H1 (cell line): ENCODE measurements at regions not wholly inside any gene's neighbourhood (a gene's known extent, or its start where the extent isn't known, plus 50 kb on each side); places are given as distances from the start of the nearest gene placed in this dataset.

Source experiments
- CTCF ChIA-PET: fragments of 300-600 bp; sonication (Branson Sonifier 250); formaldehyde crosslinking; loops from one replicate; lab custom pipeline; 2021; ENCODE audit not compliant: partially characterized antibody; lab: Charles Lee
- POLR2A ChIA-PET: fragments of 300-600 bp; sonication (Branson Sonifier 250); formaldehyde crosslinking; loops from one replicate; lab custom pipeline; 2021; ENCODE audit warnings: inconsistent platforms; ENCODE audit not compliant: partially characterized antibody; lab: Charles Lee
- DNase-seq, 2 experiments: peaks; one replicate each; pipeline versions ENCODE4 v3.0.0 to v3.0.0-alpha.2; 2010 to 2022; ENCODE audit warnings: low spot score in 2 of 2, low read depth in 1 of 2, mixed read lengths in 1 of 2
- FAIRE-seq: peaks from 2 replicates; lab custom pipeline; 2011; peaks lifted over from hg19 to GRCh38; lab: Jason Lieb, UNC
- H2AFZ ChIP-seq: 2 replicates; pipeline ENCODE4 v1.8.1; 2012; ENCODE audit warnings: low read length, inconsistent platforms
- H2AK5ac ChIP-seq: 2 replicates; pipeline ENCODE4 v1.6.1; 2013; ENCODE audit warnings: low read depth, low read length
- H2BK120ac ChIP-seq: replicated peaks from 2 replicates; pipeline ENCODE3; 2013; ENCODE audit warnings: low read depth, low read length, inconsistent platforms
- H2BK12ac ChIP-seq: 2 replicates; pipeline ENCODE4 v1.6.1; 2013; ENCODE audit warnings: low read depth, low read length
- H2BK15ac ChIP-seq: 2 replicates; pipeline ENCODE4 v1.6.1; 2013; ENCODE audit warnings: low read length
- H2BK20ac ChIP-seq: 2 replicates; pipeline ENCODE4 v1.6.1; 2013; ENCODE audit warnings: low read length
- H2BK5ac ChIP-seq: 2 replicates; pipeline ENCODE4 v1.6.1; 2013; ENCODE audit warnings: low read depth, low read length
- H3K14ac ChIP-seq: 2 replicates; pipeline ENCODE4 v1.6.1; 2013; ENCODE audit warnings: inconsistent platforms; ENCODE audit not compliant: insufficient read length
- H3K18ac ChIP-seq: 2 replicates; pipeline ENCODE4 v1.6.1; 2013; ENCODE audit warnings: low read length; ENCODE audit errors: extremely low read depth
- H3K23ac ChIP-seq: 2 replicates; pipeline ENCODE4 v1.6.1; 2013; ENCODE audit warnings: inconsistent platforms; ENCODE audit not compliant: insufficient read length
- H3K23me2 ChIP-seq: 2 replicates; pipeline ENCODE4 v1.6.1; 2013; ENCODE audit warnings: low read depth, low read length
- H3K27ac ChIP-seq: 2 replicates; pipeline ENCODE4 v1.6.1; 2011; ENCODE audit warnings: low read depth, low read length, inconsistent platforms
- H3K27me3 ChIP-seq, 4 experiments: replicated peaks in 1 of 4; 1 replicate in 1 of 4; 2 replicates in 3 of 4; pipeline versions ENCODE4 v1.6.1 to v1.8.1; 2011 to 2013; ENCODE audit warnings: low read length in 3 of 4, mild to moderate bottlenecking in 3 of 4, inconsistent platforms in 2 of 4, mixed read lengths in 2 of 4, moderate library complexity in 1 of 4; ENCODE audit not compliant: control insufficient read depth in 3 of 4, insufficient read depth in 3 of 4; ENCODE audit errors: extremely low read depth in 1 of 4
- H3K36me3 ChIP-seq, 4 experiments: 2 replicates each; pipeline versions ENCODE4 v1.6.1 to v1.8.1; 2011 to 2013; ENCODE audit warnings: mild to moderate bottlenecking in 4 of 4, low read length in 3 of 4, moderate library complexity in 2 of 4, control low read depth in 1 of 4, inconsistent platforms in 1 of 4; ENCODE audit not compliant: insufficient read depth in 4 of 4, control insufficient read depth in 2 of 4
- H3K4ac ChIP-seq: replicated peaks from 2 replicates; pipeline ENCODE3; 2013; ENCODE audit warnings: low read length, low read depth, mixed read lengths, inconsistent platforms; ENCODE audit not compliant: insufficient read length
- H3K4me1 ChIP-seq, 4 experiments: replicated peaks in 1 of 4; 1 replicate in 1 of 4; 2 replicates in 3 of 4; pipeline versions ENCODE4 v1.6.1 to v1.8.1; 2011 to 2013; ENCODE audit warnings: low read length in 3 of 4, inconsistent platforms in 2 of 4, mixed read lengths in 1 of 4; ENCODE audit not compliant: insufficient read depth in 4 of 4, control insufficient read depth in 3 of 4
- H3K4me2 ChIP-seq, 2 experiments: 2 replicates each; pipeline versions ENCODE4 v1.6.1 to v1.8.1; 2011 to 2013; ENCODE audit warnings: low read depth in 2 of 2, low read length in 2 of 2, control low read depth in 1 of 2, inconsistent platforms in 1 of 2, mild to moderate bottlenecking in 1 of 2; ENCODE audit not compliant: insufficient read depth in 1 of 2
- H3K4me3 ChIP-seq, 4 experiments: fragments of 200-600, 300-600 bp in 1 of 4; sonication (generic), shearing (Covaris generic), sonication (Bioruptor Twin) in 1 of 4; 2 replicates each; pipeline versions ENCODE4 v1.5.1 to v1.8.1; 2011 to 2016; ENCODE audit warnings: low read length in 4 of 4, low read depth in 3 of 4, control low read depth in 2 of 4, inconsistent platforms in 2 of 4, mild to moderate bottlenecking in 2 of 4, mixed read lengths in 1 of 4, moderate library complexity in 1 of 4; ENCODE audit not compliant: insufficient read depth in 2 of 4; ENCODE audit errors: extremely low read depth in 1 of 4
- H3K56ac ChIP-seq: replicated peaks from 2 replicates; pipeline ENCODE3; 2013; ENCODE audit warnings: low read depth, mild to moderate bottlenecking, mixed read lengths, low read length, inconsistent platforms; ENCODE audit not compliant: insufficient read length
- H3K79me1 ChIP-seq: 2 replicates; pipeline ENCODE4 v1.6.1; 2013; ENCODE audit warnings: low read depth, low read length, control low read depth
- H3K79me2 ChIP-seq, 2 experiments: 2 replicates each; pipeline versions ENCODE4 v1.6.1 to v1.8.1; 2012 to 2013; ENCODE audit warnings: low read length in 2 of 2, mild to moderate bottlenecking in 2 of 2, inconsistent platforms in 1 of 2; ENCODE audit not compliant: insufficient read depth in 2 of 2, control insufficient read depth in 1 of 2
- H3K9ac ChIP-seq, 4 experiments: replicated peaks in 1 of 4; 1 replicate in 1 of 4; 2 replicates in 3 of 4; pipeline versions ENCODE4 v1.6.1 to v1.8.1; 2011 to 2013; ENCODE audit warnings: low read depth in 3 of 4, low read length in 3 of 4, control low read depth in 2 of 4, mild to moderate bottlenecking in 2 of 4, moderate library complexity in 2 of 4, inconsistent platforms in 1 of 4; ENCODE audit errors: extremely low read depth in 1 of 4
- H3K9me3 ChIP-seq, 2 experiments: 2 replicates each; pipeline versions ENCODE4 v1.6.1 to v1.8.1; 2012 to 2013; ENCODE audit warnings: mild to moderate bottlenecking in 2 of 2, moderate library complexity in 2 of 2, control low read depth in 1 of 2, inconsistent platforms in 1 of 2, low read depth in 1 of 2, low read length in 1 of 2, mixed read lengths in 1 of 2; ENCODE audit not compliant: insufficient read depth in 2 of 2
- H4K20me1 ChIP-seq, 2 experiments: replicated peaks in 1 of 2; 2 replicates each; pipeline versions ENCODE3 to v1.8.1; 2011 to 2013; ENCODE audit warnings: inconsistent platforms in 2 of 2, low read length in 2 of 2, mild to moderate bottlenecking in 1 of 2; ENCODE audit not compliant: insufficient read depth in 2 of 2, control insufficient read depth in 1 of 2
- H4K5ac ChIP-seq: 2 replicates; pipeline ENCODE4 v1.6.1; 2013; ENCODE audit warnings: low read length, low read depth, mixed read lengths, inconsistent platforms; ENCODE audit not compliant: insufficient read length
- H4K8ac ChIP-seq: 2 replicates; pipeline ENCODE4 v1.8.0; 2013; ENCODE audit warnings: mild to moderate bottlenecking, moderate library complexity, low read length, inconsistent platforms; ENCODE audit not compliant: insufficient read depth; ENCODE audit errors: extremely low read depth
- H4K91ac ChIP-seq: replicated peaks from 2 replicates; pipeline ENCODE3; 2013; ENCODE audit warnings: low read length, mixed read lengths, inconsistent platforms; ENCODE audit not compliant: insufficient read length
- BCL11A ChIP-seq, 2 experiments: IDR thresholded peaks; one replicate each; pipeline ENCODE4 v1.6.1; 2011; ENCODE audit warnings: low read depth in 2 of 2, low read length in 2 of 2, mild to moderate bottlenecking in 2 of 2
- CHD1 ChIP-seq: IDR thresholded peaks from 2 replicates; pipeline ENCODE4 v1.6.1; 2012; ENCODE audit warnings: low read depth, low read length, improper control_type of control experiment
- CREB1 ChIP-seq: IDR thresholded peaks from 2 replicates; pipeline ENCODE4 v1.6.1; 2012; ENCODE audit warnings: inconsistent platforms
- KDM5A ChIP-seq: fragments of 200-600 bp; IDR thresholded peaks from 2 replicates; pipeline ENCODE4 v1.7.1; 2012; ENCODE audit warnings: mild to moderate bottlenecking, low read length, inconsistent platforms, mixed read lengths
- POLR2A ChIP-seq, 2 experiments: IDR thresholded peaks; 1 replicate in 1 of 2; 2 replicates in 1 of 2; pipeline ENCODE4 v1.6.1; 2011; ENCODE audit warnings: low read depth in 2 of 2, low read length in 2 of 2, mild to moderate bottlenecking in 2 of 2; ENCODE audit errors: control extremely low read depth in 1 of 2
- RBBP5 ChIP-seq: IDR thresholded peaks from 2 replicates; pipeline ENCODE4 v1.7.1; 2012; ENCODE audit warnings: low read depth, mild to moderate bottlenecking, inconsistent platforms, low read length, moderate library complexity, borderline replicate concordance
- RFX5 ChIP-seq: IDR thresholded peaks from 2 replicates; pipeline ENCODE4 v1.6.1; 2011; ENCODE audit warnings: low read depth, low read length, improper control_type of control experiment, borderline replicate concordance
- TBP ChIP-seq: IDR thresholded peaks from 2 replicates; pipeline ENCODE4 v1.6.1; 2011; ENCODE audit warnings: low read depth, low read length, improper control_type of control experiment
- TEAD4 ChIP-seq: IDR thresholded peaks from 2 replicates; pipeline ENCODE4 v1.6.1; 2012; ENCODE audit warnings: low read depth, low read length, inconsistent platforms, mixed read lengths
- WGBS, 2 experiments: shearing (Covaris generic) in 1 of 2; methylation state at CpG; one replicate each; pipeline versions ENCODE4 v1.1.6 to v1.1.7; 2013 to 2015; ENCODE audit warnings: low lambda C conversion rate in 2 of 2, mixed read lengths in 2 of 2, inconsistent platforms in 1 of 2, low coverage in 1 of 2, missing lambda C conversion rate in 1 of 2; ENCODE audit not compliant: insufficient replicate concordance in 2 of 2, insufficient coverage in 1 of 2, insufficient read length in 1 of 2; ENCODE audit errors: extremely low coverage in 1 of 2, missing lambda C conversion rate in 1 of 2; 5-methylcytosine and 5-hydroxymethylcytosine counted together

DNA sequence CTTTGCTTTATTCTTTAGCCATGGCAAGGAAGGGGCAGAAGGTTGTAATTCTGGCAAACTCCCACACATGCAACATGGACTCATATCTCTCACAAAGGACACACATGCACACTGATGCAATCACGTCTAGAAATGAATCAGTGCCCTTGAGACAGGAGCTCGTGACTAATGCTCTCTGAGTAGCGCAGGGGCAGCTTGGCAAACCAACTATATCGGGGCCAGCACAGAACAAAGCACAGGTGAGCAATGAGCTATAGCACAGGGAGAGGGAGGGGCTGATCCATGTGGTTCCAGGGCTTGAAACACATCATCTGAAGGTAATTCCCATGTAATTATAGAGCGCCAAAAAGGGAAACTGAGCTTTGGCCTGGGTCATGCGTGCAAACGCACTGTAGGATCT is 165.2 kb upstream of the KLF7 start:
- no peak overlapping the region for H3K4me2 ChIP-seq
- H2BK120ac ChIP-seq, result no peak overlapping the region
- 90% methylated on average over 7 of the region's 7 CpGs; no CpG with 5 or more reads in 1 of the 2 experiments for WGBS, 2 experiments

More for the DNA sequence above, 165.2 kb upstream of the KLF7 start:
- FAIRE-seq, result no peak
- Histone ChIP-seq H3K79me1 (no peaks in the 10 kb centered on the region), H4K20me1 (no peaks in the 10 kb centered on the region), H3K4me3 (no peak overlapping the region), H3K23ac (no peak overlapping the region), H4K5ac (no peak overlapping the region), H2AK5ac (no peak overlapping the region), H4K91ac (no peak overlapping the region), H3K27ac (no peak overlapping the region), H2BK12ac (no peak overlapping the region; the same call in 1 of the 2 replicates), H2BK15ac (no peak overlapping the region), H3K18ac (no peak overlapping the region), H3K9me3 (no peaks in the 10 kb centered on the region), H3K79me2 (no peaks in the 10 kb centered on the region), H3K14ac (no peak overlapping the region), H3K36me3 (no peaks in the 10 kb centered on the region), H4K8ac (no peak overlapping the region), H3K27me3 (no peaks in the 10 kb centered on the region), H3K4ac (no peak overlapping the region), H2AFZ (no peak overlapping the region), H2BK5ac (no peak overlapping the region), H3K9ac (no peak overlapping the region), H2BK20ac (no peak overlapping the region), H3K4me1 (peaks cover 4 to 18% (median 14%) of the 10 kb centered on the region in 4 experiments; a peak in 6 of 7 replicates), H3K23me2 (no peaks in the 10 kb centered on the region), H3K56ac (no peak overlapping the region)
- ChIA-PET CTCF (interaction anchor here (0.7 kb wide), 1 partner anchor 100 kb away, joined by 3 read pairs; no protein-coding TSS in a partner anchor), POLR2A (no interaction called here)
- TF ChIP-seq CREB1 (no peak), POLR2A (IDR thresholded peaks at IDR 0.05; ENCODE audit: control extremely low read depth in 1 of 2, low read depth in 2 of 2, low read length in 2 of 2) (no peak), RFX5 (no peak), TEAD4 (no peak), BCL11A (IDR thresholded peaks at IDR 0.05; ENCODE audit: low read depth in 2 of 2, low read length in 2 of 2) (no peak), KDM5A (no peak), TBP (no peak), CHD1 (no peak), RBBP5 (no peak)
- no peak for DNase-seq
